RKO (cell line): ENCODE measurements at regions not wholly inside any gene's neighbourhood (a gene's known extent, or its start where the extent isn't known, plus 50 kb on each side); places are given as distances from the start of the nearest gene placed in this dataset.
"Not testable (repeated sequence)": the region's sequence is repeated elsewhere in the genome, so short reads cannot be mapped to it uniquely, and the experiment has no call there.

ENCODE experiments used
- DNase-seq: peaks from one replicate; pipeline ENCODE4 v3.0.0-alpha.2; 2016; ENCODE audit warnings: low spot score

- DNase-seq = no peak
Measured at GRCh38 chr5:173495225-173495904, 121.1 kb downstream of the BOD1 start.

GRCh38 chr5:173494446-173494845 is 122.0 kb downstream of the BOD1 start:
- no peak for DNase-seq

DNA sequence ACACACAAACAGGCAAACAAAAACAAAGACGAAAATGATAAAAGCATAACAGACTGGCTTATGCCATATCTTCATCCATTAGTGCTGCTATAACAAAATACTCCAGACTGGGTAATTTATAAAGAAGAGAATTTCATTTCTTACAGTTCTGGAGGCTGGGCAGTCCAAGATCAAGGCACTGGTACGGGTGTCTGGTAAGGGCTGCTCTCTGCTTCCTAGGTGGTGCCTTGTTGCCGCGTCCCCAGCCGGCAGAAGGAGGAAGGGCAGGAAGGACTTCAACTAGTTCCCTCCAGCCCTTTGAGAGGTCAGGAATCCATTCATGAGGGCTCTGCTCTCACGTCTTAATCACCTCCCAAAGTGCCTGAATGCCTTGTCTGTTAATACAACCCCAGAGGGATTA is 122.6 kb downstream of the BOD1 start:
- no peak for DNase-seq

DNA sequence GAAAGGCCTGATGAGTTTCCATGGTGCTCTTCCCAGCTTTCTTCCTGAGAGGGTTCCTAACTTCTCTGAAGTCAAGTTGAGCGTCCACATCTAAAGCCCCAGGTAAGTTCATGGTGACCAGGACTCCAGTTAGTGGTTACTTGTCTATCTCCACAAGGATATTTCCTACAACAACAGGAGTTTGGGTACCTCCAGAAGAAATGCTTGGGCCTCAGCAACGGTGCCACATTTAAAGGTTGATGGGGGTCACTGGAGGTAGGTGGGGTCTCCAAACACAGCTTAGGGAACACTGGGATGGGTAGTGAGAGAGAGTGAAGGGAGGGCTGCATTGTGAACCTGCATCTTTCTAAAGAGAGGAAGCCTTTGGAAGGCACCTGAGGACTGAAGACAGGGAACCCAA is 123.4 kb downstream of the BOD1 start:
- no peak for DNase-seq

DNA sequence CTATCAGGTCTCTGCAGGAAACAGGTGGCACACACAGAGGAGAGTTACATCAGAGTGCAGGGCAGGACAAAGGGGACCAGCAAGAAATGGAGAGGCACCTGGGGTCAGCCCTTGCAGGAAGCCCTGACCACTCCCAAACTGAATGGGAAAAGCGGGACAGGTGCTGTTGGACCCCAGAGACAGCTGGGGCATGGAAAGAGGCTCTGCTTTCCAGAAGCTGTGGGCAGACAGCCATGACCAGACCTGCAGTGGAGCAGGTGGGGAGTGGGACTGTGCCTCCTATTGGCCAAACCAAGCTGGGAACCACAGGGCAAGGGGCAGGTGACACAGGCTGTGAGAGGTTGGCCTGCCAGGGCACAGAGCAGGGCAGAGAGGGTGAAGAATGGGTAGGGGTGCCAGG is 125.8 kb downstream of the BOD1 start:
- no peak for DNase-seq

- no peak for DNase-seq
Measured at GRCh38 chr5:173488144-173488543, 128.3 kb downstream of the BOD1 start.

DNA sequence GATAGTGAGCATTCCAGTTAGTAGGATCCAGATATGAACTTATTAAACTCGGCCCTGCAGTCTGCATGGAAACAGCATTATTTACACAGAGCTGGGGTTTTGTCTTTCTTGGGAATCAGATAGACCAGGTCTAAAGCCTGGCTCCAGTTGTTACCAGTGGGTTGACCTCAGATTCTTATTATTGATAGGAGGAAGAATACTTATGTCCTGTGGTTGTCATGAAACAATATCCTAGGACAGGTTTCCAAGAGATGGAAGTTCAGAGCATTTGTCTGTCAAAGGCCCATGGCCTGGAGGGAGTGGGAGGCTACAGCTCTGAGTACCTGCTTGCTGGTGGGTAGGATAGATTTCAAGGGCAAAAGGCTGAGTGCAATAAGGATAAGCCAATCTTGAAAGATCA is 129.2 kb downstream of the BOD1 start:
- no peak for DNase-seq

- no peak for DNase-seq
Measured at GRCh38 chr5:173486355-173487225, 129.9 kb downstream of the BOD1 start.

GRCh38 chr5:173484569-173484968 is 131.9 kb downstream of the BOD1 start:
- DNase-seq = no peak

- not testable (repeated sequence) for DNase-seq
Measured at GRCh38 chr5:173483599-173483998, 132.9 kb downstream of the BOD1 start.

GRCh38 chr5:173483160-173483559 is 133.3 kb downstream of the BOD1 start:
- DNase-seq = no peak

DNA sequence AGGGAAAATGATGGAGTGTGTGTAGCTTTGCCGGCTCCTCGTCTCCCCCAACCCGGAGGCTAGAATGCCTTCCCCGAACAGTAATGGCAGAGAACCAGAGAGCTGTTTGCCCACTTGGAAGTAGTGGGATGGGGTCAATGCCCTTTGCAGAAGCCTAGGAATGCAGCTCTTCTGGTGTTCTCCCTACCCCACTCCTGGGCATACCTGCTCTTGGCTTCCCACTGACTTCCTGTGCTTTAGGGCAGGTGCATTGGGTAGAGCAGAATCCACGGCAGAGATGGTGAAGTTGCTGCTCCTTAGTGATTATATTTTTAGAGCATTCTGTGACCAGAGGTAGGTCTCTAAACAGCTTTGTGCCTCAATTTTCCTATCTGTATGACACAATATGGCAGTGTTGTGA is 134.6 kb downstream of the BOD1 start:
- DNase-seq = no peak

GRCh38 chr5:173480896-173481295 is 135.6 kb downstream of the BOD1 start:
- no peak for DNase-seq

DNA sequence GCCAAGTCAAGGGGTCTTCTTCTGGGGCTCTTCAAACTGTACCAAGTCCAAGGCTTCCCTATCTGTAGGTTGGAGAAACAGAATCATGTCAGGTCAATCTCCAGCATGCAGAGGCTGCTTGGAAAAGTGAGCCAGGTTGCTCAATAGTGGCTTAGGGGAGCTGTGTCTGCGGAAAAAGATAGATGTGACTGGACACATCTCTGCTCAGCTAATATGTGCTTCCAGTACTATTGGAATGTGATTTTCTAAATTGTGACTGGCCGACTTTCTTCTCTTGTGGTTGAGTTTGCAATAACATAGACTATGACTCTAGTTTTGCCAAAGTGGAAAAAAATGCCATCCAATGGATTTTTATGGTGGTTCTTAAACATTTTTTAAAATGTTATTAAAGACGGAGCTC is 136.7 kb downstream of the BOD1 start:
- no peak for DNase-seq

DNA sequence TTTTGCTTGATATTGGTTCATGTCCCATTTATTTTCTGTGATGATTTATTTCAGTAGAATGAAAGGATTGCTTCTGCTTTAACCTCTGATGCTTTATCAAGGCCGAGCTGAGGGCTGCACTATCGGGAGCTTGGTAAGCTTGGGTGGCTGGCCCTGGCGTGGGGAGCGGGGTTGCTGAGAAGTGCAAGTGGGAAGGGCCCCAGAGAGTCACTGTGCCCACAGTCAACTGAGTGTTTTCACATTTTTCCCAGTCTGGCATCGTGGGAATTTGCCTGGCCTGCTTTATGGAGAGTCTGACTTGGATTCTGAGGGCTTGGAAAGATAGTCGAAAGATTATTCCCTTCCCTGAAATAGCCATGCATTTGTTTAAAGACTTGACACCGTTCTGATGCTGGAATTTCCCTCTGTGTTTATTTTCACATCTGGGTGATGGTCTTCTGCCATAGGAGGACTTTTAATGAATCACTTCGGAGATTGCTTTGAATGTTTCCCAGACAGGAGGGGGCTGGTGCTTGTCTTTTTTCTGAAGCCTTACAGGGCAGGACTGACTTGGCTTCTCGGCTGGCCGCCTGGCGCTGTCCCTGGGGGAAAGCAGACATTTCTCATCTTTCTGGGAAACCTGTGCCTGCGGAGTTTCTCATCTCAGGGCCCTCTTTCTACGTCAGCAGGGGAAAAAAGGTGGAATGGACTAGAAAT is 139.0 kb downstream of the BOD1 start:
- DNase-seq = no peak

DNA sequence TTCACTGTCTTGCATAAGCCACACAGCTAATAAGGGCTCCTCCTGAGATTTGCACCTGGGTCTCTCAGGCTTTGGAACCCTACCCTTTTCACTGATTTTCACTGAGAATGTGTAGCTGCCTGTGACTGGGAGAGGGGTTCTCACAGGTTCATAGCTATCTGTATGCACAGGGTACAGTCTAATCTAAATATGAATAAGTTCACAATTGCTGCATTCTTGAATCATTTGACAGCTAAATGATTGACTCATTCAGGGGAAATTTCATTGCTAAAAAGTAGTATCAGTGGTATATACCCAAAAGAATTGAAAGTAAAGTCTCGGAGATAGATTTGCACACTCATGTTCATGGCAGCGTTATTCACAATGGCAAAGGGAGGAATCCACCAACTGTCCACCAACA is 140.7 kb downstream of the BOD1 start:
- no peak for DNase-seq

- no peak for DNase-seq
Measured at GRCh38 chr5:173474881-173475287, 141.6 kb downstream of the BOD1 start.

DNA sequence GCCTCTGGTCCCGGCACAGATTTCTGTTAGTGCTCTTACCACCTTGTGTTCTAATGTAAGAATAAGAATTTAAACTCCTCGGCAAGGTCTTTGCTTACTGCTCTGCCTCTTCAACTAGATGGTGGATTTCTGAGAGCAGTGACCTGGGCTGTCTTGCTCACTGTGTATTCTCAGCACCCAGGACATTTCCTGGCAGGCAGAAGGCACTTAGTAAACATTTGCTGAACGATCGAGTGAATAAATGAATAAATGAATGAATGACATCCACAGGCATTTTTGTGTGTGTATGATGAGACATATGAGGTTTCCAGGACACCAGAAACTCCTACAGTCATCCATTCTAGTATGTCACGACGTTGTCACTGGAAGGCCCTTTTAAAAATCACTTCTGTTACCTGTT is 143.2 kb downstream of the BOD1 start:
- DNase-seq = no peak

DNA sequence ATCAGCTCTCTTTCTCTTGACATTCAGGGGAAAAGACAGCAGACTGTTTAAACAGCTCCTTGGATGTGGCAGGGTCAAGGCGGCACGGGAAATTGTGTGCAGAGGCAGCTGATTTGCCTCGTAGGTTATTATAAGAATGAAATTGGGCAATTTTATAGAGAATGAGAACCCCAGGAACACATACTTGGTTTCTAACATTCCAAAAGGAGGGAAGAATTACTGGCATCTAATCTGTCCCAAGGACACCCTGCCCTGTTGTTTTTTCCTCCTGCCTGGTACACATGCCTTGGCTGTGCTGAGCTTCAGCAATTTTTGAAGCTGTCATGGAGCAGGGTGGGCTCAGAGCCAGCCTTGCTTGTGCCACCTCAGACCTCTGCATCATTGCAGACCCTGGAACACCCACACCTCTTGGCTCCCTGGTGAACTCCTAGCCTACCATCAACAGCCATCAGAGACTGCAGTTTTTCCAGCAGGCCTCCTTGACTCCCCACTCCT is 143.6 kb downstream of the BOD1 start:
- no peak for DNase-seq

DNA sequence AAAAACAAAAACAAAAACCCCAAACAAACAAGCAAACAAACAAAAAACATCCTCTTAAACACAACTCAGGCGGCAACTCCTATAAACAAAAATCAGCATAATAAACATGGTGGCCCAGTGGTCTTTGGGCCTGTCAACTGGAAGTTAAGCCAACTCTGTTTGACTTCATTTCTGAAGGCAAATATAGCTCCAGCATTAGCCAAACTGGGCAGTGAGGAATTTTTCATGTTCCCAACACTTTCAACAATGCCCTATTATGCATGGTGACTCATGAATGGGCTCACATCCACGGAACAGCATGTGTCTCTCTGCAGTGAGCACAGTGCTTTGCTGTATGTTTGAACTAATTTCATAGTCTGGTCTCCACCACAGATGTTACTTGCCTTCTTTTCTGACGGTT is 143.9 kb upstream of the STC2 start:
- peak; percentile 54 for DNase-seq

GRCh38 chr5:173468821-173469251 is 140.6 kb upstream of the STC2 start:
- DNase-seq = no peak

- DNase-seq = no peak
Measured at GRCh38 chr5:173466227-173466626, 138.0 kb upstream of the STC2 start.

GRCh38 chr5:173464813-173465212 is 136.6 kb upstream of the STC2 start:
- no peak for DNase-seq
